ENCODE measurements at regions not wholly inside any gene's neighbourhood (a gene's known extent, or its start where the extent isn't known, plus 50 kb on each side); places are given as distances from the start of the nearest gene placed in this dataset.

DNA sequence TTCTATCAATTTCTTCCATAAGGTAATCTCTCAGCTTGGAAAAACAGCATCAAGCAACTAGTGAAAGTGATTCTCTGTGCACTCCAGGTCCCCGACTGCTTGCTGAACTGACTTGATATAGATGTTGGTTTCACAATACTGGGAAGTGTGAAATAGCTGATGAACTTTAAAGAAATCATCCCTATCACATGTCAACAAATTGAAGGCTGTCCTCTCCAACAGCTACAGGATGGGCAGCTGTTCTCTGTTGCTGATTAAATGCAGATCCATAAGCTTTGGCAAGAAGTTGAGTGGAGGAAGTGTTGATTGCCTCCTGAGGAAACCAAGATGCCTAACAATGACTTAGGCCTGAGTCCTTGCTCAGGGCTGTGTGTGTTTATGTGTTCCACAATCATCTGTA, 130.4 kb upstream of the GDF10 start:
- no peaks in the 10 kb centered on the region for H3K36me3 ChIP-seq (replicated peaks; ENCODE audit: control insufficient read depth, insufficient read depth, low read length)
- H3K4me3 ChIP-seq (ENCODE audit: insufficient read depth, low read depth, low read length): no peak overlapping the region
- H3K27me3 ChIP-seq (ENCODE audit: control insufficient read depth, insufficient read depth, low read length): no peaks in the 10 kb centered on the region
- DNase-seq: no peak

DNA sequence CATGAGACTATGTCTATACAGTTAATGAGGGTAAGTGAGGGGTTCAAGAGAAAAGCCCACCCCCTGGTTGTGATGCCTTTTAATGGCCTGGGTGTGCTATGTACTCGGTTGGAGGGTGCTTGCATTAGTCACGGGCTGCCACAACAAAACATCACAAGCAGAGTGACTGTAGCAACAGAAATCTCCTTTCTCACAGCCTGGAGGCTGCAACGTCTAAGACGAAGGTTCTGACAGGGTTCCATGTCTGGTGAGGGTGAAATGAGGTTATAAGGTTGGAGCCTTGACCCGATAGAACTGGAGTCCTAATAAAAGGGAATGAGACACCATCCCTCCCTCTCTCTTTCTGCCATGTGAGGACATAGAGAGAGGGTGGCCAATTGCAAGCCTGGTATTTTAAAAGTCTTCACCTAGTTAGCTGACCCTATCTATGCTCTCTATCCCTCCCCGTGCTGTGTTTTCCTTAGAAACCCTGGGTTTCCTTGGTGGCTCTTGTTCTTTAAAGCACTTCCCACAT, 126.0 kb upstream of the GDF10 start:
- no peak for DNase-seq
- Histone ChIP-seq H3K36me3 (replicated peaks; ENCODE audit: control insufficient read depth, insufficient read depth, low read length) (no peaks in the 10 kb centered on the region), H3K4me3 (ENCODE audit: insufficient read depth, low read depth, low read length) (no peak overlapping the region), H3K27me3 (ENCODE audit: control insufficient read depth, insufficient read depth, low read length) (no peaks in the 10 kb centered on the region)

DNA sequence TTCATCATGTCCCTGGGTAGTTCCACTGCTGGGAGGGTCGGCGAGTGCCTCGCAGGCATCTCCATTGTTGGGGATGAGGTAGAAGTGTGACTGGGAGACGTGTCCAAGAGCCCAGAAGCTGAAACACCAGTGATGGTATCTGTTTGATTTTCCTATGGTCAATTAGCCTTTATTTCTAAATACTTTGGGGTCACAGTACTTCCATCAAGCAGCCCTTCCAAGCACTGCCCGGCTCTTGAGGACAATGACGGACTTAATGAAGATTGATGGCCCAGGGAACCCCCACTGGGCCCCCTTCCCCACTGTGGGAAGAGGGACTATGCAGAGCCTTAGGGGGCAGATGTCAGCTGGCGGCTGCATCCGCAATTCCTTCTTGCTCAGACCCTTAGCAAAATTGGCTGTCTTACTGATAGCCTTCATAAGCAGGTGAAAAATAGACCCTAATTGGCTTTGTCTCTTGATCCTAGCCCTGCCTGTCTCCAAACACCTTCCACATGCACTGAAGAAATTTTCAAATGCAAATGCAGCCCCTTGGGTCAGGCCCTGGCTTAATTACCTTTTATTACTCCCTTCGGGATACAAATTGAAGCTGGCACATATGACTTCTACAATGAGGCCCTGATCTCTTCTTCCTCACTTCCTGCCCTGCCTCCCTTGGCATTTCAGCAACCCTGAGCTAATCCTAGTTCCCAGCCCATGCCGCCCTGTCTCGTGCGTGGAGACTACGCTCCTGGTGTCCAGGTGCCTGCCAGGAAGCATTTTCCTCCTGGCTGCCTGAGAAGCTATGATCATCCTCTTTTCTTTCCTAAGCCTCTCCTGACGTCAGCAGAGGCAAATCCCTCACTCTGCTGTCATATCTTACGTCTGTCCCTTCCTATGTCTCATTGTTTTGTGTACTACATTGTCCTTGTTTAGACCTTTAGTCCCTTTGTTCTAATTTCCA, 124.5 kb upstream of the GDF10 start:
- Histone ChIP-seq H3K4me3 (ENCODE audit: insufficient read depth, low read depth, low read length) (no peak overlapping the region), H3K36me3 (replicated peaks; ENCODE audit: control insufficient read depth, insufficient read depth, low read length) (no peaks in the 10 kb centered on the region), H3K27me3 (ENCODE audit: control insufficient read depth, insufficient read depth, low read length) (no peaks in the 10 kb centered on the region)
- DNase-seq: no peak

DNA sequence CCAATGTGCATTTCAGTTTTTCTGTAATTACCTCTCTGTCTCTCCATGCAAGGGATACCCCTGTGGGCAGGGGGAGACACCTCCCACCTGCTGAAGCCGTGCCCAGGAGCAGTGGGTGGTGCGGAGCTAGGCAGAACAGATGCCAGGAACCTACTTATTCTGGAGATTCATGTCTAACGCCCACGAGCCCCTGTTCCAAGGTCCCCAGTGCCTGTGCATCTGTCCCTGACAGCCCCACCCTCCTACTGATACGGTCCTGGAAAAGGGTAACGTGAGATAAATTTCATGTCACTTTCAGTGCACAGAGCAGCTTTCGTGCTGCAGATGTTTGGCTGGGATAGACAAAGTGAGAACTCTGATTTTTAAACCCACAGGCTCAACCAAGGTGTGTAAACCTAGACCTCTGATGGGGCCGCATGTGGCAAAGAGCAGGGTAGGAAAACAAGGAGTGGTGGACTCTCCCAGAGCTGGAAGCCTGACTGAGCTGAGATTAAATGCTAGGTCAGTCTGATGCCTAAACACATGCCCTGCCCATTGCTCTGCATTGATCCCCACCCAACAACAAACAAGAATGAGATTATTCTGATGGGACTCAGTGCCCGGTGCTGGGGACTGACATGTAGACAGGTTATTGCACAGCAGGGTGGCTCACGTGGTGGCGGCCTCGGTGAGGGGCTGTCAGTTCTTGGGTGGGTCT, 123.6 kb upstream of the GDF10 start:
- Histone ChIP-seq H3K27me3 (ENCODE audit: control insufficient read depth, insufficient read depth, low read length) (no peaks in the 10 kb centered on the region), H3K4me3 (ENCODE audit: insufficient read depth, low read depth, low read length) (no peak overlapping the region)
- DNase-seq: no peak

DNA sequence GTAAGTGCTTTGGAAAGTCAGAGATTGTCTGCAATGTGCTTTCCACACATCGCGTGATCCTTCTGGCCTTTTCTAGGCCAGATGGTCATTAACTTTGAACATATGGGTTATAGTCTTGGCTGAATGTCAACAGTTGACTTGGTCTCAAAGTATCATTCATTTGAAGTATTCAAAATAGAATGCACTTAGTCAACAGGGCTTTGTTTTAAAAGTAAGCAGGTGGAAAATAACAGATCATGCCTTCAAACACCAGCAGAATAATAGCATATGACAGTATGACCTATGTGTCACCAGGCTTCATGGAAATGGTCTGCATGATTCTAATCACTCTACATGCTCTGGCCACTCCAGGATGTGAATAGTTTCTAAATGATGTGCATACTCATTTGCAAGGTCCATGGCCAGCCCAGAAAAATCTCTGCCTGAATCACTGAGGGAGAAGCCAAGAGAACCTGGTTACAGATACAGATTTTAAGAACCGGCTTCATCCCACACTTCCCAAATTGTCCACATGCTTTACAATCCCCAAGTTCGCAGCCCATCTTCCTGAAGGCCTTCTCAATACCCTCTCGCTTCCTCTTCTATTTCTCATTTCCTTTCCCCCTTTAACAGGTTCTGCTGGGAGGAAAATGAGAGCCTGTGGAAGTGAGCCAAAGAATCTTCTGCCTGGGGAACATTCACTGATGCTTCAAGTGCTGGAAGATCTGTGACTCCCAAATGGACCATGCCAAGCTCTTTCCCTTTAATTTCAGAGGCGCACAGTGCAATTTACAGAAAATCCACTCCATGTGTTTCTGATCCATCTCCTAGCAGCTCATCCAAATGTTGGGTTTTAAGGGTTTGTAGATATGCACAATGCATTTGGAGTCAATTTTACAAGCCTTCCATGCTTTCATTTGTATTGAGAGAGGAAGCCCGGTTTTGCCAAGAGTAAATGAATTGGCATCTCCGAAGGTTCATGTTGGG, 122.8 kb upstream of the GDF10 start:
- no peak overlapping the region for H3K4me3 ChIP-seq (ENCODE audit: insufficient read depth, low read depth, low read length)
- no peaks in the 10 kb centered on the region for H3K36me3 ChIP-seq (replicated peaks; ENCODE audit: control insufficient read depth, insufficient read depth, low read length)
- H3K27me3 ChIP-seq (ENCODE audit: control insufficient read depth, insufficient read depth, low read length): no peaks in the 10 kb centered on the region
- DNase-seq: no peak

More for the DNA sequence above, 123.6 kb upstream of the GDF10 start:
- H3K36me3 ChIP-seq (replicated peaks; ENCODE audit: control insufficient read depth, insufficient read depth, low read length): no peaks in the 10 kb centered on the region

DNA sequence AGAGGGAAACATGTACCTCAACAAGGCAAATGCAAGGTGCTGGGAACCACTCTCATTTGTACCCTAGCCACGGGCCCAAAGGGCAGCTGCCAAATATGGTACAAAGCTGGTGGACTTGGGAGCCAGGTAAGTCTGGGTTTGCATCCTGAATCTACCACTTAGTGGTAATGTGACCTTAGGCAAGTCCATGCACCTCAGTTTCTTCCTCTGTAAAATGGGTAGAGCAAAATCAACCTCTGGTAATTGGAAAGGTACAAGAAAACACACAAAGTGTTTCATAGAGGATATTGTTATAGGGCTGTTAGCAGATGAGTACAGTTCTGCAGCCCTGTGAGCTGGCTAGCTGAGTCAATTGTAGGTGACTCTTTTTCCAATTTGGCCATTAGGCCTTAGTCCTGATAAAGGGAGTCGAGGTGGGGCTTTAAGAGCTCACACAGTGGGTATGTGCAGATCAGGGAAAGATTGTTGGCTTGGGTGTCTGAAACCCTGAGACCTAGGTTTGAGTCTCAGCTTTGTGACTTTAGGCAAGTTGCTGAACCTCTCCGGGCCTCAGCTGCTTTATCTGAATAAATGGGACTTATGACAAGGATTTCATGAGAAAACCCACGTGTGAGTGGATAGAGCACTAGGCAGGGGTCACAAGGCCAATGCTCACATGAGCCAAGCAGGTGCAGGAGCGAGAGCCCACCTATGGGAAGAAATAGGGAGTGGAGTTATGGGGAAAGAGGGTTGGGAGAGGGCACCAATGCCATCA, 121.3 kb upstream of the GDF10 start:
- H3K4me3 ChIP-seq (ENCODE audit: insufficient read depth, low read depth, low read length): no peak overlapping the region
- no peaks in the 10 kb centered on the region for H3K36me3 ChIP-seq (replicated peaks; ENCODE audit: control insufficient read depth, insufficient read depth, low read length)
- DNase-seq: no peak
- H3K27me3 ChIP-seq (ENCODE audit: control insufficient read depth, insufficient read depth, low read length): no peaks in the 10 kb centered on the region

DNA sequence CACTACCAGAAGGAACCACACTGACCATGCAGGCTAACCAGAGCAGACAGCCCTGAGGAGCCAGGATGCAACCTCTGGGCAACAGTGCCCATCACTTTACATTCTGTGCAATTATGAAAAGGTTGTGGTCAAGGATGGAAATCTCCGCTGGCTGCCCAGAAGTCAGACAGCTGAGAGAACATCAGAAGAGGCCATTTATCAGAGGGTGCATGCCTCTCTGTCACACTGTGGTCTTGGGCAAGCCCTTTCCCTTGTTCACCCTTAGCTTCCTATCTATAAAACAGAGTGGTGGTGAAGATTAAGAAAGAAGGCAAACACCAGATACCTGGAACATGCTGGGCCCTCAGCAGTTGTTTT, 120.7 kb upstream of the GDF10 start:
- Histone ChIP-seq H3K27me3 (ENCODE audit: control insufficient read depth, insufficient read depth, low read length) (no peaks in the 10 kb centered on the region), H3K36me3 (replicated peaks; ENCODE audit: control insufficient read depth, insufficient read depth, low read length) (no peaks in the 10 kb centered on the region), H3K4me3 (ENCODE audit: insufficient read depth, low read depth, low read length) (no peak overlapping the region)
- no peak for DNase-seq

DNA sequence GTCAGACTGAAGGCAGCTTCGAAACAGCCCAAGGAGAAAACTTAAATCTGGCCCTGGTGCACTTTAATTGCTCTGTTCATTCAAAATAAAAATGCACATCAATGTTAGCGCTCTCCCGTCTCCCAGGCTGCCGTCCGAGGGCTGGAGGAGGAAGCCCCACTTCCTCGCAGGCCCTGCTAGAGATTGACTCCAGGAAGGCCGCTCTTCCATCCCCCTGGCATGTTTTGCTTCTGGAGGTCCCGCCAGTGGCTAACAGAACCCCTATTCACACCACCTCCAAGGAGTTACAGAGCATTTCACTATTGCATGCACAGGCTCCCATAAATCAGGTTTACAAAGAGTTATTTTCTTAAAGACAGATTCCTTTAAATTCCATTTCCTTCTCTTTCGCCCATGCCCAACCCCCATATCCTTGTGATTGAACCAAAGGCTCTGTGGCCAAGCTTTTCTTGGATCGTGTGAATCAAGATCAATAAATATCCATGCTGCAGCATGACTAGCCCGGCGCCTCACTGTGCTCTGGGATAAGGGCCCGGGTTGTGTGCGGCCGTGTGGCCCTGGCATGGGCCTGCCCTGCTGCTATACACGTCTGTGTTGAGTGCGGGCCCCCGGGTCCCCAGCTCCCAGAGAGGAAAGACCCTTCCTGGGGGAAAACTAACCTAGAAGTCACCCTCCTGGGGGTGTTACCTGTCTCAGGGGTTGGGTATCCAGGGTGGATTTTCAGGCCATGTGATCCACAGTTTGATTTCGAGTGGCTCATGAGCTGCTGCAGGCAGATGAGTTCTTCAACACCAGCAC, 118.7 kb upstream of the GDF10 start:
- no peak overlapping the region for H3K4me3 ChIP-seq (ENCODE audit: insufficient read depth, low read depth, low read length)
- peak; percentile 44 for DNase-seq
- no peaks in the 10 kb centered on the region for H3K27me3 ChIP-seq (ENCODE audit: control insufficient read depth, insufficient read depth, low read length)

DNA sequence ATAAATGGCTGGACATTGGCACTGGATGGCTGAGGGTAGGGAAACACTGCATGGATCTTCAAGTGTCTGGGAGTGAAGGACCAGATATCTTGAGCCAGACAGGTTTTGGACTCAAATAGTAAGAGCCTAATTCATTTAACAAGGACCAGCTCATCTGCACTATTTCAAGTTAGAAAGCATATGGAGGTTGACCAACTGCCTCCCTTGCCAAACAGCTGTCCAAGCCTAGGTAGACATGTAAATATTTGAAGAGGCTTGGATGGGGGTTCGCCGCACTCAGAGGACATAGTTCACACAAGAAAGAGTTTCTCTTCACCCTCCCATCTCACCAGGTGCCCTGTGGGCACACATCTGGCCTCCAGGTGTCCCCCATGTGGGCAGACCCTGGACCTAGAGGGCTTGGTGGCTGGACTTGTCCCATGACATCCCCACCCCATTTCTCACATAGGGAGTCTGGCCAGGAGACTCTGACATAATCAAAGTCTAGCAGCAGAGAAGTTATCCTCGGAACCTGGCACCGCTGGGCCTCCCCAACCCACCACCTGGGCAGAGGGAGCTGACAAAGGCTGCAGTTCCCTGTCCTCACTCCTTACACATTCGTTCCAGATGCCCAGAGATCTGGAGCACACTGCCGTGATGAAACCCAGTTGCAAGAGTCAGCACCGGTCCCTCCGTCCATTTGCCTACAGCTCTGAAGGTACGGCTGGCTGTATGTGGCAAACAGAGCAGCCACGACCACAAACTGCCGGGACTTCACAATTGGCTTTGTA, 116.9 kb upstream of the GDF10 start:
- no peak for DNase-seq
- no peaks in the 10 kb centered on the region for H3K27me3 ChIP-seq (ENCODE audit: control insufficient read depth, insufficient read depth, low read length)
- no peaks in the 10 kb centered on the region for H3K36me3 ChIP-seq (replicated peaks; ENCODE audit: control insufficient read depth, insufficient read depth, low read length)
- H3K4me3 ChIP-seq (ENCODE audit: insufficient read depth, low read depth, low read length): no peak overlapping the region

More for the DNA sequence above, 118.7 kb upstream of the GDF10 start:
- no peaks in the 10 kb centered on the region for H3K36me3 ChIP-seq (replicated peaks; ENCODE audit: control insufficient read depth, insufficient read depth, low read length)

DNA sequence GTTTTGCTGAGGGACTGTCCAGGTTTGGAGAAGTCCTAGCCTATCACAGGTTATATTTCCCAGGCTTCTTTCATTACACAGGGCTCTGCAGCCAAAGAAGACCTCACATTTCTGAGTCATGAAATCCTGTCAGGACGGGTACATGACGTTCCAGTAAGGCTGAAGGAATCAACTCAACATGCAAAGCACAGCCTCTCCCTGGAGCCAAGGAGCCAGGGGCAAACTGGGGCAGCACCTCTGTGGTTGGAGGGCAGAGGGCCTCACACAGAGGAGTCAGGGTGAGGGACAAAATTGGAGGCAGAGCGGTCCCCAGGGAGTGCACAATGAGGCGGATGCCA, 116.3 kb upstream of the GDF10 start:
- Histone ChIP-seq H3K27me3 (ENCODE audit: control insufficient read depth, insufficient read depth, low read length) (no peaks in the 10 kb centered on the region), H3K36me3 (replicated peaks; ENCODE audit: control insufficient read depth, insufficient read depth, low read length) (no peaks in the 10 kb centered on the region), H3K4me3 (ENCODE audit: insufficient read depth, low read depth, low read length) (no peak overlapping the region)
- no peak for DNase-seq

DNA sequence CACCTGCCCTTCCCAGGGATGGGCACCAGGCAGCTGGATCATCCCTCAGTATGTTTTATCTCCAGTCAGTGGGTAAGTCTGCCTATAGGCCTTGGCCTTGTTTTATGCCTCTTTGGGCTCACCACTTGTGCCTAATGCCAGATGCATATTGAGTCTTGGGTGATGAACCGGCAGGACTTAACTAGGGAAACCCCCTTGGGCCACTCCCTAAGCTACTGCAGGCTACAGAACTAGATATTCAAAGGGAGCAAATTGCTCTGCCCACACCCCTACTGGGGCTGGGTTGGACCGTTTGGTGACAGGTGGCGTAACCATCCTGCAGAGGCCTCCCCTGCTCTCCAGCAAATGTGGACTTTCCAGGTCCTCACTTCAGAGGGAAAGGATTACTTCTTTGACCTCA, 115.7 kb upstream of the GDF10 start:
- H3K4me3 ChIP-seq (ENCODE audit: insufficient read depth, low read depth, low read length): no peak overlapping the region
- no peak for DNase-seq
- H3K36me3 ChIP-seq (replicated peaks; ENCODE audit: control insufficient read depth, insufficient read depth, low read length): no peaks in the 10 kb centered on the region

DNA sequence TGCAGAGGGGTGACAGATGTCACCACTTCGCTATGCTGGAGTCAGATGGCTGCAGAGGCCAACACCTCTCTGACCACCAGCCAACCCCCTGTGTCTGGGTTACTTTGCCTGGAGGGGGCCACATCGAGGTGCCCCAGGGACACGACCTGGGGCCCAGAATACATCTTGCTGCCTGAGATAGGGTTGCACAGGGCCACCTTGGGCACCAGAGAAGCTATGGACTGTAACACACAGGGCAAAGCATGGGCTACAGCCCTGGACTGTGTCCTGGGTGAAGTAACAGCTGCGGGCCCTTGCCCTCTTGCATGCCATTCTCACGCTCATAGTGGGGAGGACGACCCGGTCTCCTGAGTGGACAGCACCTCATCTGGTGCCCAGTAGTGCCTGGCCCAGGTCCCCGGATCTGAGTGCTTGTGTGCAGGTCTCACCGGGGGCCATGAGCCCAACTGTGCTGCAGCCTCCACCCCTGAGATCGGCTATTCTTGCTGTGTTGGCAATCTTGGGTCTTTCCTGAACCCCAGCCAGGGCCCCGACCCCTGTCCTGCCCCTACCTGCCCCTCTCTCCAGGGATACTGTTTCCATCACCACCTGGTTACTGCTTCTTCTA, 115.2 kb upstream of the GDF10 start:
- DNase-seq: no peak
- no peak overlapping the region for H3K4me3 ChIP-seq (ENCODE audit: insufficient read depth, low read depth, low read length)
- H3K27me3 ChIP-seq (ENCODE audit: control insufficient read depth, insufficient read depth, low read length): no peaks in the 10 kb centered on the region
- no peaks in the 10 kb centered on the region for H3K36me3 ChIP-seq (replicated peaks; ENCODE audit: control insufficient read depth, insufficient read depth, low read length)

More for the DNA sequence above, 115.7 kb upstream of the GDF10 start:
- H3K27me3 ChIP-seq (ENCODE audit: control insufficient read depth, insufficient read depth, low read length): no peaks in the 10 kb centered on the region
